ENCODE measurements at regions not wholly inside any gene's neighbourhood (a gene's known extent, or its start where the extent isn't known, plus 50 kb on each side); places are given as distances from the start of the nearest gene placed in this dataset.

GRCh38 chr2:37425408-37425807, 81.0 kb downstream of the QPCT start:
- no peak for DNase-seq

- no peak for DNase-seq
Measured at GRCh38 chr2:37427241-37427640, 82.8 kb downstream of the QPCT start.

GRCh38 chr2:37436323-37436722, 91.9 kb downstream of the QPCT start:
- DNase-seq = no peak

GRCh38 chr2:37439131-37439642, 94.8 kb downstream of the QPCT start:
- DNase-seq = no peak

- no peak for DNase-seq
Measured at GRCh38 chr2:37441055-37441454, 96.6 kb downstream of the QPCT start.

GRCh38 chr2:37443082-37443481, 98.7 kb downstream of the QPCT start:
- no peak for DNase-seq

GRCh38 chr2:37447446-37447845, 103.0 kb downstream of the QPCT start:
- no peak for DNase-seq

GRCh38 chr2:37448342-37449120, 104.1 kb downstream of the QPCT start:
- DNase-seq = no peak

GRCh38 chr2:37449761-37450296, 105.4 kb downstream of the QPCT start:
- DNase-seq = no peak

- DNase-seq = no peak
Measured at GRCh38 chr2:37453027-37453426, 108.6 kb downstream of the QPCT start.

- DNase-seq = no peak
Measured at GRCh38 chr2:37454851-37455762, 110.7 kb downstream of the QPCT start.

- peak; percentile 31 for DNase-seq
Measured at GRCh38 chr2:37456479-37456878, 112.0 kb downstream of the QPCT start.

- no peak for DNase-seq
Measured at GRCh38 chr2:37457401-37457901, 113.0 kb downstream of the QPCT start.

GRCh38 chr2:37458133-37458532, 113.7 kb downstream of the QPCT start:
- no peak for DNase-seq

- no peak for DNase-seq
Measured at GRCh38 chr2:37459095-37459981, 114.9 kb downstream of the QPCT start.

- DNase-seq = no peak
Measured at GRCh38 chr2:37460896-37461229, 116.4 kb downstream of the QPCT start.

GRCh38 chr2:37464067-37464466, 119.6 kb downstream of the QPCT start:
- no peak for DNase-seq

- DNase-seq = no peak
Measured at GRCh38 chr2:37466533-37467222, 122.2 kb downstream of the QPCT start.

- no peak for DNase-seq
Measured at GRCh38 chr2:37468170-37468569, 123.7 kb downstream of the QPCT start.

- DNase-seq = no peak
Measured at GRCh38 chr2:37469126-37469525, 124.7 kb downstream of the QPCT start.

GRCh38 chr2:37471104-37471503, 126.7 kb downstream of the QPCT start:
- DNase-seq = no peak

- no peak for DNase-seq
Measured at GRCh38 chr2:37471994-37472393, 127.6 kb downstream of the QPCT start.
